ELF-1 (cell line): ENCODE measurements at regions not wholly inside any gene's neighbourhood (a gene's known extent, or its start where the extent isn't known, plus 50 kb on each side); places are given as distances from the start of the nearest gene placed in this dataset.

Source experiments
- DNase-seq: peaks from one replicate; pipeline ENCODE4 v3.0.0-alpha.2; 2016; ENCODE audit warnings: low read depth, low spot score

DNA sequence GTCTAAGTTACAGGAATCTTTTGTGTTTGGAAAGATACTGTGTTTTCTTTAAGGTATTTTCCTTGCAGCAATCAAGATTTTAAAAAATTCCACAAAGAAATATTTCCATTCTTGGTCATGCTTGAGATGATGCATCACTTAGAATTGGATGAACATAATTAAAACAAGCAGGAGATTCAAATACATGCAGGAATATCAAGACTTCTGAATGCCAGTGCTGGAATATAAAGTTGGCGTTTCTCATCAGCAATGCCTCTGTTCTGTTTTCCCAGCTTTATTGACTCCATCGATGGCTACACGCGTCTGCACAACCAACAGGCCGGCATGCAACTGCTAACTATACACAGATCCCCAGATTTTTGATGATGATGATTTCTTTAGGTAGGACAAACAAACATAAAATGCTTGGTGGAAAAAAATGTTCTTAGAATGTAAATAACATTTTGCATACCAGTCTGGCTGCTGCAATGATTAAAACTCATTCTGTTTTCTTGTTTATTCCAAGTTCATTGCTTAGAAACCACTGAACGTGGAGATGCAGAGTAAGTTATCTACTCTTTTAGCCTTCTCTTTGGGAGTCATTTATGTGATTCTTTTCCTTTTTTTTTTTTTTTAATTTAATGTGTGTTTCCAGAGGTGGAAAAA is 91.3 kb upstream of the FAM171A1 start:
- DNase-seq: no peak

DNA sequence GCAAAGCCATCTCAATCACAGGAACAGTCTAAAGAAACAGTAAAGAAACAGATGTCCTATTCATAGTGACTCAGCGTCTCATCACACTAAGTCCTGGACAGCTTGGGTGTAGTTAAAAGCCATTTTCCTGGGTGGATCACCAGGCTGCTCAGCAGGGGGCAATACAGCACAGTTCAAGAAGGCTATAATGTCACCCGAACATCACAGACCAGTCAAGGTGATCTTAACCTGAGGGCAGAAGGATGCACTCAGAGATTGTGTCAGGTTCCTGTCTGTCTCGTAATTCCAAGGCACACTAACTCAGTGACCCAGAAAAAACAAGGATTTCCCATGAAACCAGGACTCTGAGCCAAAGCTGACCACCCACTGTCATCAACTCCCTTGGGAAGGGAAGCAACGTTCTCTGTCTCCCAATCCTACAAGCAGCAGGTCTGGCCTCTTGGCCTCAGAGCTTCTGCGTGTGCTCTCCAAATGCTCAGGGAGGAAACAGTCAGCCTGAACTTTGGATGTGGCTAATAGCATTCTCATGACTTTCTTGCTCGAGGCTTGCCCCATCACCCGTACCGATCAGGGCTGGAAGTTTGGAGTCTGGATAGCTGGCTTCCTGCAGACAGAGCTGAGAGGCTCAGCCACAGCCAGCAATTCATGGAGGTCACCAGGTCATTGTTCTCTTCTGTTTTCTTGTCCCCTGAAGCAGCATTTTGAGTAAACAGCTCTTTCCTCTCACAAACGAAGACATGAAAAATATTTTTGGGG is 90.4 kb upstream of the FAM171A1 start:
- peak; percentile 73 for DNase-seq

DNA sequence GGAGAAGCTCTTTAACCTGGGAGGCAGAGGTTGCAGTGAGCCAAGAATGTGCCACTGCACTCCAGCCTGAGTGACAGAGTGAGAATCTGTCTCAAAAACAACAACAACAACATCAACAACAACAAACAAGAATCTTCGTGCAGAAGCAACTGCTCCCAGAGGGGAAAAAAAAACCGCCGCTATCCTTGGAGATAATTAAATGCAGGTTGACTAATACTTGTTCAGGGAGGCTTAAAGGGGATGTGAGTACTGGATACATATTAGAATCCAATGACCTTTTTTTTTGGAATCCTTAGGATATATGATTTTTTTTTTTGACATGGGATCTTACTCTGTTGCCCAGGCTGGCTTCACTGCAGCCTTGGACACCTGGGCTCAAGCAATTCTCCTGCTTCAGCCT is 89.6 kb upstream of the FAM171A1 start:
- DNase-seq: no peak

DNA sequence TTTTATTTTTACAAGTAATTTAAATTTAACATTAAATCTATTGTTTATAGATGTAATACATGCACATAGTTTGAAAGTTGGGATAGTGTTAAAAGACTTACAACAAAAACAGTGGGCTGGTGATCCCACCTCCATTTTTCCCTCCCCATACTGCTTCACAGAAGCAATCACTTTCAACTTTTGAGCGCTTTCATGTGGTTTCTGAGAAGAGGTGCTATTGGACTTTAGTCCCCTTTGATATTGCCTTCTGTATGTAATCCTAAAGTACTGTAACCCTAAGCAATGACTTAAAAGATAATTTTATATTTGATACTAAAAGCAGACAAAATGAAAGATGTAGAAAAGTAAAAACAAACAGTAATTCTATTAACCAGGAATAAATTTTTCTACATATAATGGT is 88.1 kb upstream of the FAM171A1 start:
- DNase-seq: no peak

DNA sequence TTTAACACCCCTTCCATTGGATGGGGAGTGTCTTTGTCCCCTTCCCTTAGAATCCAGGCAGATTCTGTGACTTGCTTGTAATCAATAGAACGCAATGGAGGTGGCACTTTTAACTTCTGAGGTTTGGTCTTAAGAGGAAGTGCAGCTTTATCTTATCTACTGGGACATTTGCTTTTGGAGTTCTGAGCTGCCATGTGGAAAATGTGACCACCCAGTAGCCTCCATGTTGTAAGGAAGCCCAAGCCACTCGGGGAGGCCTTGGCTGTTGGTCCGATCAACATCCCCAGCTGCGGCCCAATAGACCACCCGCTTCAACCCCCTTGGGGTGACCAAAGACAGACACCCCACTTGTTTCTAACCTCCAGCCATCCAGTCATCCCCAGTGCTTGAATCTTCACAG is 86.3 kb upstream of the FAM171A1 start:
- DNase-seq: no peak

DNA sequence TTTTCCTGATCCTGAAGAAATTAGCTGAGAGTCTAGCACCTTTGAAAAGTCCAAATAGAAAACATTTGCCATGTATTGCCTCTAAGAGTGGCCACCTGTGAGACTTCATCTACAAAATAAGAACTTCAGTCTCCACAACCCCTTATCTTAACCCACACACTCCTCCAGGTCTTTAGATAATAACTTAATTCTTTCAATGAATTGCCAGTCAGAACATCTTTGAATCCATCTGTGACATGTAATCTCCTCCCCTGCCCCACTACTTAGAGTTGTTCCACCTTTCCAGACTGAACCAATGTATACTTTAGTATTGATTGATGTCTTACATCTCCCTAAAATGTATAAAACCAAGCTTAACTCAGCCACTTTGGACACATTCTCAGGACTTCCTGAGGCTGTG is 84.4 kb upstream of the FAM171A1 start:
- no peak for DNase-seq

DNA sequence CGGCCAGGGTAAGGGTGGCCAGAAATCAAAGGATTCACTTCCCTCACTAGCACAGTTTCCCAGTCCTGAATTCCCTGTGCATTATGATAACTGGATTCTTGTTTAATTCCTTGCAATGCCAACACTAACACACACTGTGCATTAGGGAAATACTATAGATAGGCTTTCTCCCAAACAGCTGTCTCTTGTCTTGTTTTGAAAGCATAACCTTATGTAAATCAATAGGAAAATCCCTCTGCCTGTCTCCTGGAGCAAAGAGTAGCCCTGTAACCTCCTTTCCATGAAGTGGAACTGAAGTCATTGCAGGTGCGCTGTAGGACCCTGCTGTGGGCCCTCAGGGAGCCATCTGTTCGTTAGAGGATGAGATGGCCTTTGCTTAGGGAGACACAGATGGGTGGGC is 82.8 kb upstream of the FAM171A1 start:
- no peak for DNase-seq

DNA sequence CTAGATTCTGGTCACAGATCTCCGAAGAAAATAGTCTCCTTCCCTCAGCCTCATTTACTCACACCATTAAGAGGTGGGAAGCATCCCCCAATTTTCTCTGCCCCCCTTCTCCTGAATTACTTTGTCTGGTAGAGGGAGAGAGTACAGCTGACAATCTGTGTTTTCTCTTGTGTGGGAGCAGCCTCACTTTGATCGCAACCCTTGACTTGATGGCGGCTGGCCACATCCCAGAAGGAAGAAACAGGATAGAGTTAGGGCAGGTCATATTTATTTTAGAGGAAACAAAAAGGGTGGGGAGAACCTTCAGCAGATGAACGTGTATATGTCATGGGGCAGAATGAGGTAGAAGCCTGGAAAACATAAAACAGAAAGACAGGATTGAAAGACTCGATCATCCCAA is 82.4 kb upstream of the FAM171A1 start:
- no peak for DNase-seq

DNA sequence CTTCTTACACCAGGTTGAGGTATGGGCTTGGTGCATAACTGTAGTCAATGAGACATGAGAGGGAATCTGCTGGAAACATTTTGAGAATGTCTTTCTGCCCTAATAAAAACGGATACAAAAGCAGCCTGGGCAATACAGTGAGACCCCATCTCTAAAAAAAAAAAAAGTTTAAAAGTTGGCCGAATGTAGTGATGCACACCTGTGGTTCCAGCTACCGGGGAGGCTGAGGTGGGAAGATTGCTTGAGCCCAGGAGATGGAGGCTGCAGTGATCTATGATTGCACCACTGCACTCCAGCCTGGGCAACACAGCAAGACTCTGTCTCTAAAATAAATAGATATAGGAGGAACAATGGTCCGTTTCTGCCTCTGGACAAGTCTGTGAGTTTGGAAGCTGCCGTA is 81.5 kb upstream of the FAM171A1 start:
- no peak for DNase-seq

DNA sequence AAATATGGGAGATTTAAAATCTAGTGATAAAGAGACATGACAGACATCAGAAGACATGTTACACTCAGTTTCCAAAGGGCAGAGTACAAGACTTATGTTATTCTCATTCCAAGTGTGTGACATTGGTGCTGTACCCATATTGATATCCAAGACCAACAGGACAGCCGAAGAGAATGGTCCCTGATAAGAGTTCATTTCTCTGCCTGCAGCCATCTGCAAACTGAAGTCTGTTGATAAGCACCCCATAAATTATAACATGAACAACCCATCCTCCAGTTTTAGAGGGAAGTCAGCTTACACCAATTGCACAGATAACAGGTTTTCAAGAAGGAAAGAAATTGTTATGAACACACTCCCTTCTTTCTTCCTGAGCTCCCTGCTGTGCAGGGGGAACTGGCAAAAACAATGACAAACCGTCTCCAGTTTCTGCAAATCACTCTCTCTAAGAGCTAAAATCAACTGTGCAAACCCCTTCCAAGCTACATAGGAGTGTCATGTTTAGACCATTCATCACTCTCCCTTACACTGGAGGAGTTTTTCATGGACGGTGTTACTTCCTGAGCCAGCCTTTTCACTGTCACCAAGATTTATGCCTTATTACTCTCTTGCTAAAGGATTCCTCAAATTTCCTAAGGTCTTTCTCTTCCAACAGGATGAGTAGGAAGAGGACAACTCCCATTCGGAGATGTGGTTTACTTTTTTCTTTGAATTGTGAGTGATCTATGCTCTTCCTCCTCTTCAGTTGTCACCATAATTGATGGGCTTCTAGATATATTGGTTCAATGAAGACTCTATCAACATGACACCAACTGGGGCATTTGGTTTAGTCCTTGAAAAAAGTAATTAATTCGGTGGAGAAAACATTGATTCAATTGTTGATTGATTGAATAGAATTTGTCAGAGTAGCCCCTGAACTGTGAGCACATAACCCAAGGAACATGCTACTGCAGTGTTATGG is 80.3 kb upstream of the FAM171A1 start:
- no peak for DNase-seq

DNA sequence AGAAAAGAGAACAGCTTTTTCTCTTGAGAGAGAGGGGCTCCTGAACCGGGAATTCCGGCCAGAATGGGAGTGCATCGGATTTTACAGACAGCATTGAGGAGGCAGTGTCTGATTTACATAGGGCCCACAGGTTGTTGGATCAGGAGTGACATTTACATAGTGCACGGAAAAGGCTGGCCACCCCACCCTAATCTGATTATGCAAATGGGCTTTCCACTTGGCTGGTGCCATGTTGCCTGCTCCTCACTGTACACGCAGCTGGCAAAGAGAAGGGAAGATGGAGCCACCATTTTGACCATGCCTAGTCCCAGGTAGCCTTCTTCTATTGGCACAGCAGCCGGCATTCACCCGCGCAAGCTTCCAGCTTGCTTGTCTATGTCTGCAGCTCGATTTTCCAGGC is 77.5 kb upstream of the FAM171A1 start:
- no peak for DNase-seq

DNA sequence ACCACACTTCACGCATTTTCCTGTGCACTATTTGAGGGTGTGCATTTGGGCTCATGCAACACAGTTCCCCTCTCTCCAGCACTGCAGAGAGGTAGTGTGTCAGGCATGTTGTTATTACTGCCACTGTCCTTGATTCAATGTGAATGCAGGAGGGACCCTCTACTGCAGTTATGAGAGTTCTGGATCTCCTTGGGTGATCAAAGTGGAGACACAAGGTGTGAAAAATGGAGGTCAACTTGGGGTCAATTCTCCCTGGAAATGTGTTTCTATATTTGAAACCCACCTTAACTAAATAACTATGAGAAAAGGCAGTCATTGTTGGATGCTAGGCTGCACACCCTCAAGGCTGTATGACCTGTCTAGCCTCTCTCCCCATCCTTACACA is 73.9 kb upstream of the FAM171A1 start:
- DNase-seq: no peak

DNA sequence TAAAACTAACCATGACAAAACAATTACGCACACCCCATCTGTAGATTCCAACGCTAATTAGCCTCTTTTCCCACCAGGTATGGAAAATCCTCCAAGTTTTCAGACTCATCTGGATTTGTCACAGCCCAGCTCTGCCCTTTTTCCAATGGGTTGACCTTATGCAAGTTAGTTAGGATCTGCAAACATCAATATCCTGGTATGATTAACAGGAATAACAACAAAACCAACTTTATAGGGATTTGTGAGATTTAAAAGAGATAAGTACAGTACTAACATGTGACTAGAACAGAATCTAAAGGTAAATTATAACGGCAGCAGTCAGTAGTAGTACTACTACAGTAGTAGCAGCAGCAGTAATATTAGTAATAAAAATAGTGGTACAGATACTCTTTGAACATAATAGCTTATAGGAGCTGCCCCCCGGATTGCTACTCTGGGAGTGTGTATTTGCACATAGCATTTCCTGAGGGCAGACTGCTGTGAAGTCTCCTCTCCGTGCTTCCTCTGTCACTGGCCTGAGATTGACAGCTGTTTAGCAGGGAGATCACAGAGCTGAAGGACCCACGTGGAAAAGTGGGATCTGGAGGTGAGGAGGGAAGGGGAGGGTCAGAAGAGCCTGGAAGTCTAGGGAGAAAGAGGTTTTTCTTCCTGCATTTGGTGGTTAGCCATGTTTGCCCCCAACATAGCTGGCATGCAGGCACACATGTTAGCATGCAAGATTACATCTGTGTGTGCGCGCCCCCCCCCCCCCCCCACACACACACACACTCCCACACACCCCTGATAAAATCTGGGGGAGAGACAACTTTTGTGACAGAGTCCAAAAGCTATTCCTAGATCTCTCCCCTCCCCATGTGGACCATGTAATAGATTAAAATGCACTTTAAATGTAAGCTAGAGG is 73.3 kb upstream of the FAM171A1 start:
- DNase-seq: peak; percentile 59

DNA sequence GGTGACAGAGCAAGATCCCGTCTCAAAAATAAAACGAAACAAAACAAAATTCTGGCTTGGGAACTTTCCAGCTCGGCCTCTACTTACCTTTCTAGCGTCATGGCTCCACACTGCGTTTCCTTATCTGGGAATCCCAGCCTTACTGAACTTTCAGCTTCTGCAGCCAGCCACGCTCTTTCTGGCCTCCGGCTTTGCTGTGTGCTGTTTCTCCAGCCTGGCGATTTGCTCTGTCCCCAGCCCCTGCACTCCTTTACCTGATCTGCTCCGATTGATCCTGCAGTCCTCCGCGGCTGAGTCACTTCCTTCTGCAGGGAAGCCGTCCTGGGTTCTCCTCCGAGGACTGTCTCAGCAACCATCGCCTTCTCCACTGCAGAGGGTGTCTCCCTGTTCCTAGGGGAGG is 71.0 kb upstream of the FAM171A1 start:
- peak; percentile 44 for DNase-seq

DNA sequence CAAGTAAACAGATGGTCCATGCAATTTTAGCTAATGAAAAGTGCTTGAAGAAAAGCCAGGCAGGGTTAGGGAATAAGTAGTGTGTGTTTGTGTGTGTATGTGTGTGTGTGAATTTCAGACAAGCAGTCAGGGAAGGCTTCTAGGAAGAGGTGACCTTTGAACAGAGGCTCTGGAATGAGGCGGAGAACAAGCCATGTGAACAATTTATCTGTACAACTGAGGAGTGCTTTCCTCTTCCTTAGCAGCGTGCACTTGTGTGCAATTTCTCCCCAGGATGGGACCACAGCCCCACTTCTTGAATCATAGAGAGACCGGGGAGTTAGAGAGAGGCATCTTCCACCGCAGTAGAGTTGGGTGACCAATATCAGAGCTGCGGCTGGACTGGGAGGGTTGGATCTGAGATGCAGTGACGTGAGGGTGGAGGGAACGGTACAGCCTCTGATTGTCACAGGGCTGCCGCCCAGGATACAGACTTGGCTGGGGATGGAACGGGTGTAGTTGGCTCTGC is 69.2 kb upstream of the FAM171A1 start:
- no peak for DNase-seq

DNA sequence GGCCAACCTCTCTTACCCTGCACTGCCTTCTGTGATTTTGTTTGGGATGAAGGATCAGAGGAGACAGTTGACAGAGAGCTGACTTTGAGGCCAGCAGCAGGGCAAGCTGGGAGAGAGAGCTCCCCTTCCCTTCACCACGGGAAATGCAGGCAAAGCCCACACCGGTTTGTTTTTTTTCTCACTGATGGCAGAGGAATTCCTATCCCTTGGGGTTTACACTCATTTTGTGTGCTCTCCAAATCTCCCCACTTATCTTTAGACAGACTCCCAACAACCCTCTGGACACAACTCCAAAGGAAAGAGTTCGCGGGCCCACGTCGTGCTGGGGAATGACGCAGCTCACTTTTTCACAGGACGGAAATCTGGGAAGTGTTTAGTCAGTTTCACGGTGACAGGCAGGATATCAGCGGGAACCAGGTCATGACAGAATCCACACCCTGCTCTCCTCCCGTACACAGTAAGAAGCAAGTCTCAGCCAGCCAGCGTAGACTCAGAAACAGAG is 68.3 kb upstream of the FAM171A1 start:
- peak; percentile 75 for DNase-seq

DNA sequence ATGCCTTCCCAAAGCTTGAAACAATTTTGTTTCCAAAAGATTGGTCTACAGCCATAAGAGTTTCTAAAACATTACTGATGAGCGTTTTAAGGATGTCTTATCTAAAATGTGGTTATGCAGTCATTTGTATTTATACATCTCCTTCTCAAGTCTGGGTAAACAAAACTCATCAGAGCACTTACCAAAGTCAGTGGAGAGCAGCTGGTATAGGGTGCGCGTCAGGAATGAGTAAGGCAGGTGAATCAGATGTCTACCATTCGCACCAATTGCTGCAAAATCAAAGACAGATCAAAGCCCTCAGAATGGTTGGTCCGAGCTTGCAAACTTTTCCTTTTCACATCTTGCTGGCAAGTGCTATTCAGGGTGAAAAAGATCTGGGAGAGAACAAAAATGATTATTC is 65.6 kb upstream of the FAM171A1 start:
- DNase-seq: no peak

DNA sequence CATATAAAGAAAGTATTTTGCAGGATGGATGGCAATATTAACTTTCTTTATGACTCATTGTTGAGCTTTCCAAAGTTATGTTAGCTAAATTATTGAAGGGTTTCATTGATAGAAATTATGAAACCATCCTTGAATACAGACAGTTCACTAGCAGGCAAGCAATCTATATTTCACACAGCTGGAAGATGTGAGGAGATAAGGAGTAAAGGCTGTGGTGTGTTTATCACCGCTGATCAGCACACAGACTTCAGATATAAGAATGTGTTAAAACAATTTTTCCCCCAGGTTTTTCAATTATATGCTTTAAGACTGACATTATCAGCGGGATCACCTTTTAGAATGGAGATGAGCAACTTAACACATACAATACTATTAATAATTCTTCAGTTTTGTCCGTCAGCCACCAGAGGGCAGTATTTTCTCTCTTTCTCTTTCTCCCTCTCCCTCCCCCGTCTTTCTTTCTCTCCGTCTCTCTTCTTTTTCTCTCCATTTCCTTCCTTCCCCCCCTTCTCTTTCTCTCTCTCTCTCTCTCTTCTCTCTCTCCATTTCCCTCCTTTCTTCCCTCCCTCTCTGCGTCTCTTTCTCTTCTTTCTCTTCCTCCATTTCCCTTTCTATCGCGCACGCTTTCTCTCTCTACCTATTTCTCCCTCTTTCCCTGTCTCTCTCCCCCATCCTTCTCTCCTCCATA is 62.9 kb upstream of the FAM171A1 start:
- no peak for DNase-seq

DNA sequence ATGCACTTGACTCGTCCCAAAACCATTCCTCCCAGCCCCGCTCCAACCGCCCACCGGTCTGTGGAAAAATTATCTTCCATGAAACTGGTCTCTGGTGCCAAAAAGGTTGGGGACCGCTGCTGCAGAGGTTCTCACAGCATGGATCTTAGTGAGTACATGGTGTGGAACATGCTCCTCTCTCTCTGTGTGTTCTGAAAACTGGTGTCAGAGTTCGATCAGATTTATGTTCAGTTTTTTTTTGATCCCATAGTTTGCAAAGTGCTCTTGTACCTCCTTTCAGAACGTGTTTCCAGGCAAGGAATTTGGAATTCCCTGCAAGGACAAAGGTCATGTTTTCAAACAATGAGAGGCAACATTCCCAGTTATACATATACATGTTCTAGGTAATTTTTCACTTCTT is 61.2 kb upstream of the FAM171A1 start:
- DNase-seq: no peak

DNA sequence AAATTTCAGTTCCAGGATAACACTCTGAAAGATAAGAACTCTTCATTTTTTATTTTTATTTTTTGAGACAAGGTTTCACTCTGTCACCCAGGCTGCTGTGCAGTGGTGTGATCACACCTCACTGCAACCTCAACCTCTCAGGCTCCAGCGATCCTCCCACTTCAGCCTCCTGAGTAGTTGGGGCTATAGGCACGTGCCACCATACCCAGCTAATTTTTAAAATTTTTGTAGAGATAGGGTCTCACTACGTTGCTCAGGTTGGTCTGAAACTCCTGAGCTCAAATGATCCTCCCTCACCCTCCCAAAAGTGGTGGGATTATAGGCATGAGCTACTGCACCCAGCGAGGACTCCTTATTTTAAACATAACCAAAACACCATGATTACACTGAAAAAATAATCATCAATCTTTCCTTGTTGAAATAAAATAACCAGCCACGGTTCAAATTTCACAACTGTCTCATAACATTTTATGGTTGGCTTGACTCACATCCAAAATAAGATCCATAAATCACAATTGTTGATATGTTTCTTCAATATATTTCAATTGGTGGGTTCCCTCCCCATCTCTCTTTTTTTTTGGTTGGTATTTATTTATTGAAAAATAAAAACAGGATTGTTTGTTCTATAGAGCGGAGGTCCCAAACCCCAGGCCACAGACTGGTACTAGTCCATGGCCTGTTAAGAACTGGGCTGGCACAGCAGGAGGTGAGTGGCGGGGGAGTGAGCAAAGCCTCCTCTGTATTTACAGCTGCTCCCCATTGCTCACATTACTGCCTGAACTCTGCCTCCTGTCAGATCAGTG is 60.1 kb upstream of the FAM171A1 start:
- no peak for DNase-seq
